Calu3 (cell line): ENCODE measurements at regions not wholly inside any gene's neighbourhood (a gene's known extent, or its start where the extent isn't known, plus 50 kb on each side); places are given as distances from the start of the nearest gene placed in this dataset.
A peak's percentile ranks its signal among the peaks of the same experiment; 100 is the strongest.

ENCODE experiments used
- BruUV-seq: library from RNA; stranded (reverse); fragments of 400-500 nt; replicated peaks from 2 replicates; lab custom pipeline; 2021; lab: Mats Ljungman, UMichigan
- CTCF ChIA-PET: fragments of 300-600 bp; sonication (Branson Sonifier 250); formaldehyde crosslinking; loops from one replicate; lab custom pipeline; 2022; ENCODE audit warnings: antibody characterized with exemption; lab: Charles Lee
- DNase-seq: peaks from one replicate; pipeline ENCODE4 v3.0.0; 2022
- H3K27ac Mint-ChIP-seq: one replicate; pipeline ENCODE4 v1.8.0; 2022; ENCODE audit warnings: mixed read lengths; ENCODE audit not compliant: unreplicated experiment
- H3K27me3 Mint-ChIP-seq: one replicate; pipeline ENCODE4 v1.8.0; 2022; ENCODE audit warnings: mixed read lengths; ENCODE audit not compliant: unreplicated experiment
- H3K36me3 Mint-ChIP-seq: one replicate; pipeline ENCODE4 v1.8.0; 2022; ENCODE audit warnings: mild to moderate bottlenecking, moderate library complexity, mixed read lengths; ENCODE audit not compliant: insufficient read depth, unreplicated experiment
- H3K4me1 Mint-ChIP-seq: one replicate; pipeline ENCODE4 v1.8.0; 2022; ENCODE audit warnings: mild to moderate bottlenecking, low read depth, mixed read lengths; ENCODE audit not compliant: unreplicated experiment
- H3K4me3 Mint-ChIP-seq: one replicate; pipeline ENCODE4 v1.8.0; 2022; ENCODE audit warnings: mild to moderate bottlenecking, low read depth, moderate library complexity, mixed read lengths; ENCODE audit not compliant: unreplicated experiment
- H3K9me3 Mint-ChIP-seq: one replicate; pipeline ENCODE4 v1.8.0; 2022; ENCODE audit warnings: low read depth, mixed read lengths; ENCODE audit not compliant: unreplicated experiment
- intact Hi-C: fragments of 100-400 bp; cut with micrococcal nuclease; formaldehyde crosslinking; loops from one replicate; pipeline ENCODE4 v1.10.0; 2022; ENCODE audit not compliant: unreplicated experiment
- TF ChIP-seq, protein P1 (sequence below): fragments of 200-600 bp; IDR thresholded peaks from one replicate; pipeline ENCODE4 v1.8.0; 2022; ENCODE audit warnings: antibody characterized with exemption; ENCODE audit not compliant: unreplicated experiment

DNA sequence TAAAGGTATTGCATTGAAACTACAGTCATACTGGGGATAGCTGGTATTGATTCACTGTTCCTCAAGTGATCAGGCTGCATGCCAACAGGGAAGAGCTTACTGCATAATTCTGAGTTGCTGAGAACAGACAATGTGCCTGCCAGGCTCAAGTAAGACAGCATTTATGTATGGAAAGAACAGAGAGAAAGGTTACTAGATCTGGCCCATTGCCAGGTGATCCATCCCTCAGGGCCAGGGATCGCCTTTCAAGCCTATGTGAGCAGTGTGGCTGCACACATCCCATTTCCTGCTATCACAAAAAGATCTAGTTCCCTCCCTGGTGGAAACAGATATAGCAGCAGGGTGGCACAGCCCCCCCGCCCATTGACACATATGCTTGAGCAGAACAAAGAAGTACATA lies 254.0 kb downstream of the TMA16 start:
- Mint-ChIP-seq H3K36me3 (no peaks in the 10 kb centered on the region), H3K27ac (no peak overlapping the region), H3K9me3 (no peaks in the 10 kb centered on the region), H3K27me3 (no peaks in the 10 kb centered on the region), H3K4me1 (no peaks in the 10 kb centered on the region), H3K4me3 (no peak overlapping the region)
- no TSS peak for BruUV-seq
- TF ChIP-seq, protein P1, sequence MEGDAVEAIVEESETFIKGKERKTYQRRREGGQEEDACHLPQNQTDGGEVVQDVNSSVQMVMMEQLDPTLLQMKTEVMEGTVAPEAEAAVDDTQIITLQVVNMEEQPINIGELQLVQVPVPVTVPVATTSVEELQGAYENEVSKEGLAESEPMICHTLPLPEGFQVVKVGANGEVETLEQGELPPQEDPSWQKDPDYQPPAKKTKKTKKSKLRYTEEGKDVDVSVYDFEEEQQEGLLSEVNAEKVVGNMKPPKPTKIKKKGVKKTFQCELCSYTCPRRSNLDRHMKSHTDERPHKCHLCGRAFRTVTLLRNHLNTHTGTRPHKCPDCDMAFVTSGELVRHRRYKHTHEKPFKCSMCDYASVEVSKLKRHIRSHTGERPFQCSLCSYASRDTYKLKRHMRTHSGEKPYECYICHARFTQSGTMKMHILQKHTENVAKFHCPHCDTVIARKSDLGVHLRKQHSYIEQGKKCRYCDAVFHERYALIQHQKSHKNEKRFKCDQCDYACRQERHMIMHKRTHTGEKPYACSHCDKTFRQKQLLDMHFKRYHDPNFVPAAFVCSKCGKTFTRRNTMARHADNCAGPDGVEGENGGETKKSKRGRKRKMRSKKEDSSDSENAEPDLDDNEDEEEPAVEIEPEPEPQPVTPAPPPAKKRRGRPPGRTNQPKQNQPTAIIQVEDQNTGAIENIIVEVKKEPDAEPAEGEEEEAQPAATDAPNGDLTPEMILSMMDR: no peak
- CTCF ChIA-PET: no interaction called here
- DNase-seq: peak; percentile 2
- intact Hi-C loops: no loop called here

DNA sequence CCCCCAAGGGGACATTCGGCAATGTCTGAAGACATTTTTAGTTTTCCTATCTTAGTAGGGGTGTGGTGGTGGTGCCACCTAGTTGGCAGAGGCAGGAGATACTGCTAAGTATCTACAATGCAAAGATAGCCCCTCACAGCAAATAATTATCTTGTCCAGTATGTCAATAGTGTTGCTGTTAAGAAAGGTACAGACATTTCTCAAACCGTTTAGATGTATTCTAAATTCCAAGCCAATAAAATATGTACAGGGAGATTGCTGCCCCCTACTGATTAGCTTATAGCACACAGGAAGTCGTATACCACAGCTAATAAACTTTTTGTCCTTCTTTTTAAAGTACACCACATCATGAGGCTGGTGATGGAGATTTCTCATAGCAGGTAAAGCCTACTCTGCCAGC lies 260.5 kb downstream of the TMA16 start:
- no peak for DNase-seq
- Mint-ChIP-seq H3K27ac (no peak overlapping the region), H3K4me1 (no peaks in the 10 kb centered on the region), H3K36me3 (no peaks in the 10 kb centered on the region), H3K9me3 (no peaks in the 10 kb centered on the region), H3K27me3 (no peaks in the 10 kb centered on the region), H3K4me3 (no peak overlapping the region)
- intact Hi-C loops: loop anchor here (1.0 to 5.0 kb wide), 3 partner anchors 76 to 257 kb away; no protein-coding TSS in a partner anchor
- TF ChIP-seq, protein P1: peak; percentile 32
- CTCF ChIA-PET: interaction anchor here (0.6 to 1.5 kb wide), 3 partner anchors 199 to 464 kb away, joined by 3 to 4 read pairs (median 3); no protein-coding TSS in a partner anchor
- no TSS peak for BruUV-seq

DNA sequence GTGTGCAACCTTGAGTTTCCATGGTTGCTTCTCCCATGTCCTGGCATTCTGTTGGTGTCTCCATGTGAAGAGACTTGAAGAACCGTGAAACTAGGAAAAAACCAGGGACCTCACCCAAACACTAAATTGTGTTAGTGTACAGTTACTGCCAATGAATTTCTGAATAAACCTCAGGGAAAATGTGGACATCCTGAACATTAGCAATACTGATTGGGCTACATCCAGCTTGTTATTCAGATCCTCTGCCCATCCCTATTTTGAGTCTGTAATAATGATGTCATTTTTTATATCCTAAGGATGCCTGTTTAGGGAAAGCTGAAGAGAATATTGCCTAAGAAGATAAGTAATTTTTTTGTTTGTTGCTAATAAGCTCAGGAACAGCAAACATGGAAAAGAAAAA lies 262.7 kb downstream of the TMA16 start:
- intact Hi-C loops: loop anchor here (5.0 kb wide), 1 partner anchor 255 kb away; no protein-coding TSS in a partner anchor
- Mint-ChIP-seq H3K36me3 (no peaks in the 10 kb centered on the region), H3K9me3 (no peaks in the 10 kb centered on the region), H3K4me1 (no peaks in the 10 kb centered on the region), H3K27me3 (no peaks in the 10 kb centered on the region), H3K27ac (no peak overlapping the region), H3K4me3 (no peak overlapping the region)
- TF ChIP-seq, protein P1: no peak
- no TSS peak for BruUV-seq
- DNase-seq: no peak
- CTCF ChIA-PET: no interaction called here

DNA sequence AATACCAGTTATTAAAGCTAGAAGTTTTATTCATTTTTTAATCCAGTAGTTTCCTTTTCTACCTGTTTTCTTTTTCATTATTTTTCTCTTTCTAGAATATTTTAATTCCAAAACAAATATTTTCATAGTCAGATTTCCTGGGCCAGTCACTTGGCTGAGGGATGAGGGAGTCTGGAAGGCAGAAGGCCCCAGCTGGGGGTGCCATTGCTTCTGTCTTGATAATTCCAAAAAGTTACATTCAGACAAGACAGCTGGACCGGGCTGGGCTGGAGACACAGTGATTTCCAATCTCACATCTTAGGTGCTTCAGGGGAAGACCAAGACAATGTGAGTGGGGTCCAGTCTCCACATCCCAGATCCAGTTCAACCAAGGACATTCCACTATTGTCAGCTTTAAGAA lies 263.5 kb downstream of the TMA16 start:
- intact Hi-C loops: loop anchor here (5.0 kb wide), 1 partner anchor 254 kb away; no protein-coding TSS in a partner anchor
- no peaks in the 10 kb centered on the region for H3K27me3 Mint-ChIP-seq

More for the DNA sequence above, 263.5 kb downstream of the TMA16 start:
- H3K4me1 Mint-ChIP-seq: no peaks in the 10 kb centered on the region
- no peak overlapping the region for H3K27ac Mint-ChIP-seq
- BruUV-seq: no TSS peak
- CTCF ChIA-PET: interaction anchor here (0.5 kb wide), 1 partner anchor 107 kb away, joined by 3 read pairs; no protein-coding TSS in a partner anchor
- no peak overlapping the region for H3K4me3 Mint-ChIP-seq
- no peaks in the 10 kb centered on the region for H3K36me3 Mint-ChIP-seq
- TF ChIP-seq, protein P1: no peak
- no peak for DNase-seq
- no peaks in the 10 kb centered on the region for H3K9me3 Mint-ChIP-seq
